Upper lobe of right lung (tissue), 1 donor: ENCODE measurements at regions not wholly inside any gene's neighbourhood (a gene's known extent, or its start where the extent isn't known, plus 50 kb on each side); places are given as distances from the start of the nearest gene placed in this dataset.
"Not testable (repeated sequence)": the region's sequence is repeated elsewhere in the genome, so short reads cannot be mapped to it uniquely, and the experiment has no call there.

Source experiments
- ATAC-seq: fragments of 200-7000 bp; cut with Tn5 transposase; one replicate; pipeline ENCODE4 v1.9.1; 2020; ENCODE audit warnings: mild to moderate bottlenecking, moderate library complexity
- DNase-seq: peaks from one replicate; pipeline ENCODE4 v3.0.0-alpha.2; 2020
- H3K27ac ChIP-seq: fragments of 200-600 bp; one replicate; pipeline ENCODE4 v1.8.0; 2022
- H3K27me3 ChIP-seq: fragments of 200-600 bp; one replicate; pipeline ENCODE4 v1.8.0; 2022; ENCODE audit warnings: mild to moderate bottlenecking
- H3K36me3 ChIP-seq: fragments of 200-600 bp; one replicate; pipeline ENCODE4 v1.8.0; 2022
- H3K4me1 ChIP-seq: fragments of 200-600 bp; one replicate; pipeline ENCODE4 v1.8.0; 2022
- H3K4me3 ChIP-seq: fragments of 200-600 bp; one replicate; pipeline ENCODE4 v1.8.0; 2022; ENCODE audit warnings: mild to moderate bottlenecking
- H3K9me3 ChIP-seq: fragments of 200-600 bp; one replicate; pipeline ENCODE4 v1.8.0; 2022
- intact Hi-C: fragments of 100-400 bp; cut with DNase I; formaldehyde crosslinking; loops from one replicate; pipeline ENCODE4 v1.11.0; 2022
- TF ChIP-seq, protein P1 (sequence below): fragments of 200-600 bp; IDR thresholded peaks from one replicate; pipeline ENCODE4 v1.8.0; 2022; ENCODE audit warnings: antibody characterized with exemption
- donor health status: DM: no; HTN: yes; CAD: no; lungs with severe emphysema.

DNA sequence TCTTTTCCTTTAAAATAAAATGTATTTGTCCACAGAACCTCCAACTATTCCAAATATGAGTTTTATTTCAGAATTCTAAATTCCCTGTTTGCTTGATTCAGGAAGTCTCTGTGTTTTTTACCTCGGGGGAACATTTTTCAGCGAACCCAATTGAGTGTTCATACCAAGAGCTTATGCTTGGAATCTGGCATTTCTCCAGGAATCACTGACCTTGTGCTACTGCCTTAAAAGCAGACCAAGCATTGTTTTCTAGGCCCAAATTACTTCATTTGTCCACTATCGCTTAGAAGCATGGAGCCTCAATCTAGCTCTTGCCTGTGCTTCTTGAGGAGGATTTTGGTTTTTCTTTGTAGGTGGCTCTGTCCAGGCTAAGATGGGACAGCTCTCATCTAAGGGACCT, 59.4 kb downstream of the EBLN1 start:
- Histone ChIP-seq H3K4me1 (no peaks in the 10 kb centered on the region), H3K9me3 (no peaks in the 10 kb centered on the region), H3K27ac (no peak overlapping the region), H3K27me3 (no peaks in the 10 kb centered on the region), H3K36me3 (no peaks in the 10 kb centered on the region), H3K4me3 (no peak overlapping the region)
- intact Hi-C loops: no loop called here
- TF ChIP-seq, protein P1, sequence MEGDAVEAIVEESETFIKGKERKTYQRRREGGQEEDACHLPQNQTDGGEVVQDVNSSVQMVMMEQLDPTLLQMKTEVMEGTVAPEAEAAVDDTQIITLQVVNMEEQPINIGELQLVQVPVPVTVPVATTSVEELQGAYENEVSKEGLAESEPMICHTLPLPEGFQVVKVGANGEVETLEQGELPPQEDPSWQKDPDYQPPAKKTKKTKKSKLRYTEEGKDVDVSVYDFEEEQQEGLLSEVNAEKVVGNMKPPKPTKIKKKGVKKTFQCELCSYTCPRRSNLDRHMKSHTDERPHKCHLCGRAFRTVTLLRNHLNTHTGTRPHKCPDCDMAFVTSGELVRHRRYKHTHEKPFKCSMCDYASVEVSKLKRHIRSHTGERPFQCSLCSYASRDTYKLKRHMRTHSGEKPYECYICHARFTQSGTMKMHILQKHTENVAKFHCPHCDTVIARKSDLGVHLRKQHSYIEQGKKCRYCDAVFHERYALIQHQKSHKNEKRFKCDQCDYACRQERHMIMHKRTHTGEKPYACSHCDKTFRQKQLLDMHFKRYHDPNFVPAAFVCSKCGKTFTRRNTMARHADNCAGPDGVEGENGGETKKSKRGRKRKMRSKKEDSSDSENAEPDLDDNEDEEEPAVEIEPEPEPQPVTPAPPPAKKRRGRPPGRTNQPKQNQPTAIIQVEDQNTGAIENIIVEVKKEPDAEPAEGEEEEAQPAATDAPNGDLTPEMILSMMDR: no peak
- ATAC-seq (no peak), DNase-seq (no peak)

DNA sequence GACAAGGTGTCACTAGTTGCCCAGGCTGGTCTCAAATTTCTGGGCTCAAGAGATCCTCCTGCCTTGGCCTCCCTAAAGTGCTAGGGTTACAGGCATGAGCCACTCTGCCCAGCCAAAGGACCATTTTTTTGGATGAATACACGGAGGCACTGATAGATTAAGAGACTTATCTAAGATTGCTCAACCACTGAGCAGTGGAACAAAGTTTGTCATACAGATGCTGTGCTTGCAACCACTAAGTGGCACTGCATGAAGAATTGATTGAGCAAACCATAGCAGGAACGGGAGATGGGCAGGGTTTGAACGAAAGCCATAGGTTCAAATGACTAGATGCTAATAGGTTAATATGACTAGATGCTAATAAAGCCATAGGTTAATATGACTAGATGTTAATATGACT, 61.1 kb downstream of the EBLN1 start:
- Histone ChIP-seq H3K4me3 (no peak overlapping the region), H3K9me3 (no peaks in the 10 kb centered on the region), H3K27ac (no peak overlapping the region), H3K27me3 (no peaks in the 10 kb centered on the region), H3K36me3 (no peaks in the 10 kb centered on the region), H3K4me1 (no peaks in the 10 kb centered on the region)
- intact Hi-C loops: no loop called here
- no peak for DNase-seq
- ATAC-seq: no peak
- TF ChIP-seq, protein P1: no peak

DNA sequence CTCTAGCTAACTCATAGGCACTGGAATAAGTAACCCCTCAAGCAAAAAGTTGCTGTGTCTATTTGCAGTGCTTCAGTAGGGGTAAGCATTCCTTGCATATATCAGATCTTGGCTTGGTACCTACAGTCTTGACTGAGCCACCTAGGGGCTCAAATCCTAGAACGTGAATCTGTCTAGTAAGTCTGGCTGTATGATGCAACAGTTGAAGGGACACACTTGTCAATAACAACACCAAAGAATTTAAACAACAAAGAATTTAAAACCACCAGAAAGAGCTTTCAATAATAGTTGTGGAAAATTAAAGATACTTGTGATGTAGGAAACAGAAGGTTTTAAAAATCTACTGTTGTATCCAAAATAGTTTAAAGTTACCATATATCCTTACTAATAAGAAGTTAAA, 65.4 kb downstream of the EBLN1 start:
- ATAC-seq: no peak
- Histone ChIP-seq H3K36me3 (no peaks in the 10 kb centered on the region), H3K9me3 (no peaks in the 10 kb centered on the region), H3K4me3 (no peak overlapping the region), H3K27ac (no peak overlapping the region), H3K27me3 (no peaks in the 10 kb centered on the region), H3K4me1 (no peaks in the 10 kb centered on the region)
- DNase-seq: no peak
- TF ChIP-seq, protein P1: no peak
- intact Hi-C loops: no loop called here

DNA sequence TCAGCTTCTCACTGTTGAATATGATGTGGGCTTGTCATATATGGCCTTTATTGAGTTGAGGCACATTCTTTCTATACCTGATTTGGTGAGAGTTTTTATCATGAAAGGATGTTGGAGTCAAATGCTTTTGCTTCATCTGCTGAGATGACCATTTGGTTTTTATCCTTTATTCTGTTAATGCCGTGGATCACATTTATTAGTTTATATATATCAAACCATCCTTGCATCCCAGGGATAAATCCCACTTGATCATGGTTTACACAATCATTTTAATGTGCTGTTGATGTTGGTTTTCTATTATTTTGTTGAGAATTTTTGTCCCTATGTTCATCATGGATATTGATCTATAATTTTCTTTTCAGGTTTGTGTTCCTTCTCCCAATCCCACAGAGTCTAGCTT, 67.0 kb downstream of the EBLN1 start:
- no peak overlapping the region for H3K4me3 ChIP-seq
- intact Hi-C loops: no loop called here
- ATAC-seq: no peak
- H3K27ac ChIP-seq: no peak overlapping the region
- TF ChIP-seq, protein P1: no peak
- no peaks in the 10 kb centered on the region for H3K27me3 ChIP-seq
- no peak for DNase-seq
- H3K9me3 ChIP-seq: no peaks in the 10 kb centered on the region
- H3K4me1 ChIP-seq: no peaks in the 10 kb centered on the region
- no peaks in the 10 kb centered on the region for H3K36me3 ChIP-seq

DNA sequence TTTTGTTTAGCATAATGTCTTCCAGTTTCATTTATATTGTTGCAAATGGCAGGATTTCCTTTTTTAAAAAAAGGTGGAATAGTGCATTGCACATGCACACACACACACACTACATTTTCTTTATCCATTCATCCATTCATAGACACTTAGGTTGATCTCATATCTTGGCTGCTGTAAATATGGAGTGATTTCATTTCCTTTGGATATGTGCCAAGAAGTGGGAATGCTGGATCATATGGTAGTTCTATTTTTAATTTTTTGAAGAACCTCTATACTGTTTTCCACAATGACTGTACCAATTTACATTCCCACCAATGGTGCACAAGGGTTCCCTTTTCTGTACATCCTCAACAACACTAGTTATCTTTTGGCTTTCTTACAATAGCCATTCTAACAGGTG, 68.9 kb downstream of the EBLN1 start:
- Histone ChIP-seq H3K4me3 (no peak overlapping the region), H3K36me3 (no peaks in the 10 kb centered on the region), H3K27ac (no peak overlapping the region), H3K27me3 (no peaks in the 10 kb centered on the region), H3K4me1 (no peaks in the 10 kb centered on the region), H3K9me3 (no peaks in the 10 kb centered on the region)
- DNase-seq (no peak), ATAC-seq (no peak)
- TF ChIP-seq, protein P1: no peak
- intact Hi-C loops: no loop called here

DNA sequence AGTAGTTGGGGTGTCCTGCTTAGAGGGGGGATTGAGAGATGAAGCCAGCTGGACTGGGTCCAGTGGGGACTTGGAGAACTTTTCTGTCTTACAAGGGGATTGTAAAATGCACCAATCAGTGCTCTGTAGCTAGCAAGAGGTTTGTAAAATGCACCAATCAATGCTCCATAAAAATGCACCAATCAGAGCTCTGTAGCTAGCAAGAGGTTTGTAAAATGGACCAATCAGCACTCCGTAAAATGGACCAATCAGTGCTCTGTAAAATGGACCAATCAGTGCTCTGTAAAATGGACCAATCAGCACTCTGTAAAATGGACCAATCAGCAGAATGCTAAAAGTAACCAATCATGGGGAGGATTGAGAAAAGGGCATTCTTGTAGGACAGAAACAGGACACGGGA, 71.9 kb downstream of the EBLN1 start:
- not testable (repeated sequence) for H3K4me3 ChIP-seq

More for the DNA sequence above, 71.9 kb downstream of the EBLN1 start:
- H3K36me3 ChIP-seq, DNase-seq, ATAC-seq, H3K4me1 ChIP-seq, H3K27me3 ChIP-seq, intact Hi-C loops, H3K9me3 ChIP-seq, H3K27ac ChIP-seq: not testable (repeated sequence)
